LHCN-M2 (cell line): ENCODE measurements at regions not wholly inside any gene's neighbourhood (a gene's known extent, or its start where the extent isn't known, plus 50 kb on each side); places are given as distances from the start of the nearest gene placed in this dataset.
"Not testable (repeated sequence)": the region's sequence is repeated elsewhere in the genome, so short reads cannot be mapped to it uniquely, and the experiment has no call there.

ENCODE experiments used
- DNase-seq: peaks from one replicate; pipeline ENCODE4 v3.0.0-alpha.2; 2012; ENCODE audit warnings: low read depth

- no peak for DNase-seq
Observed at GRCh38 chr16:65771707-65772106, 594.8 kb upstream of the CDH5 start.

GRCh38 chr16:65770752-65771151 lies 595.7 kb upstream of the CDH5 start:
- no peak for DNase-seq

DNA sequence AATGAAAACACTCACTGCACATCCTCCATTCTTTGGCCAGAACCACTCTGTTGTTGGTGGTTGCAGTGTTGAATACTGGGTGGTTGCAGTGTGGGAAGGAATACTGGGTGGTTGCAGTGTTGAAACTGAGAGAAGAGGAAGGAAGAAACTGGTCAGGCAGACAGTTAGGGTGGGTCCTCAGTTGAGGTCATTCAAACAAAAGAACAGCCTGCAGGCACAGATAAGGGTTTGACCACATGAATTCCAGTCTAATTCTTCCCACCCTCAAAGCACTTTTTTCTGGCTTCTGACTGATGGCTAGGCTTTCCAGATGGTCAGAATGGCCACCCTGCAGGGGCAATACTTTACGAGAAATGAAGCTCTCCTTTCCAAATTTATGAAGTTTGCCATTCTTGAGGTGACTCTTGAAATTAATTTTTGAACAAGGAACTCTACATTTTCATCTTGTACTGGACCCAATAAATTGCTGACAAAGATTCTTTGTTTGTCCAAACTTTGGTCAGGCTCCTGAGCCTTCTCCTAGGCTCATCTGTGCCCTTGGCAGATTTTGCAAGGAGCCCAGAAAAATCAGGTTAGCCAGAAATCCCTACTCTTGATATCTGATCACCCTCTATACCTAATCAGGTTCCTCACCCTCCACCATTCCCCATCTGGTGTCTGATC lies 596.6 kb upstream of the CDH5 start:
- no peak for DNase-seq

DNA sequence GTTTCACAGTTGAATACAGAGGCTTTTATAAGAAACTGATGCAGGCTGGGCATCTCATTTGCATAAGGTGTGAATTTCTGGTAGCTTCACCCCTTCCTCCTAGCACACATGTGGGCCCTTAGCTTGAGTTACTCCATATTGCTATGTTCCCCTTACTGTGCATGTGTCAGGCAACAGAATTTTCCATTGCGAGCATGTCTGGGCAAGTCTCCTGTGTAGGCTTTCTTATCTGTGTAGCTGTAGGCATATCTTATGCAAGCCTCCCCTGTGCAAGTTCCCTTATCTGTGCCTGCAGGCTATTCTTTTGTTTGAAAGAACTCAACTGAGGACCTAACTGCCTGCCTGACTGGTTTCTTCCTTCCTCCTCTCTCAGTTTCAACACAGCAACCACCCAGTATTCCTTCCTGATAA lies 597.4 kb upstream of the CDH5 start:
- no peak for DNase-seq

DNA sequence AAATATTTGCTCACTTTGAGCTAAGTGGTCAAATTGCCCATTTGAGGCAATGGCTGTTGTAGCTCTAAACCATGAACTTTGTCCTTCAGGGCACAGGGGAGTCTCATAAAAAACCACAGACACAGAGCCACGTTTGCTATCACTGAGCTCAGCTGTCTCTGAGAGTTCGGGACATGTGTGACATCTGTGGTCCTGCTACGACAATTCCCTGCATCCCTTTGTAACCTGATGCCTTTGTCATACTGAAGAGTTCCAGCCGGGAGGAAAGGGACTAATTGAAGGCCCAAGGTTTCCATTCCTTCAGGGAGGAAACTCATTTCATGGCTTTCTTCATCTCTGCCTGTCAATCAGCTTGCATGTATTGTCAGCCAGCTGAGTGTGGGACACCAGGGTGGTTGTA lies 599.4 kb upstream of the CDH5 start:
- no peak for DNase-seq

DNA sequence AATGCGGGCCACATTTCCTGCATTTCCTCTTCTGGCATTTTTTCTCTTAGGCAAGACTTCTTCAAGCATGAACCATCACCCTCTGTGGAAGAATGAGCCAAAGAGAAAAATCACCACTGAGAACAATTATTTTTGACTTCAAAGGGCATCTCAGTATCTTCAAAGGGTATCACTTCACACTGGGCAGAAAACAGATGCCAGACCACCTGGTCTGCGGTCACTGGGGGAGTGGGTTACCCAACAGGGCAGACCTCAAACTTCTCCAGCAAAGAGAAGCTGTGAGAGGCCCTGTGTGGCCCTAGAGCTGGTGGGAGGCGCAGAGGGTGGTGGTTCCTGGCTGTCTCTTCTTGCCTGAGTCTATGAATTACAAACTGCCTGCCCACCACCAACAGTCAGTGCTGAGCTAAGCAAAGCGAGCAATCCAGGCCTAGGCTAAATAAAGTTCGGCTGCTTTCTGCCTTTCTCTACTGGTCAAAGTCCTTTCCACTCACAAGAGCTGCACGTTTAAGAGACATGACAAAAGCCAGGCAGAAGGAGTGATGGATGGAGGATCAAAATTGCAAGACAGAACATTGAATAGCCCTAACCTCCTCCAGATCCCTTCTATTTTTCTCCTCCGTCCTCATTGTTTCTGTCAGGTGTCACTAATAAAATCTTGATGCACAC lies 602.7 kb upstream of the CDH5 start:
- DNase-seq, result no peak

- no peak for DNase-seq
Observed at GRCh38 chr16:65760874-65761273, 605.6 kb upstream of the CDH5 start.

DNA sequence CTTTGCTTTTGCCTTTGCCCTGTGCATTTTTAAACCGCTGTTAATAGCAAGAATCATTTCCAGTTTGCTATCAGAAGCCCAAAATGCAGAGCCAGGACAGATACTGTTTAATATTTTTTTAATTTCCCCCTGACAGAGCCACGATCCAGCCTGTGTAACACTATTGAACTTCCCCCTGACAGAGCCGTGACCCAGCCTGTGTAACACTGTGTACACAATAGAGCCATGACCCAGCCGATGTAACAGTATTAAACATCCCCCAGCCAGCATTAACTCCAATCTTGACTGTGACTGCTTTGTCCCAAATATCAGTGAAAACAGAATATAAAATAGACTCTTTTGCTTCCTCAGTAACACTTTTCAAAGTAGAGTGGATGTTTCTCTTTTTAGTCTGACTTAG lies 607.9 kb upstream of the CDH5 start:
- DNase-seq, result no peak

GRCh38 chr16:65757064-65757463 lies 609.4 kb upstream of the CDH5 start:
- DNase-seq, result no peak

DNA sequence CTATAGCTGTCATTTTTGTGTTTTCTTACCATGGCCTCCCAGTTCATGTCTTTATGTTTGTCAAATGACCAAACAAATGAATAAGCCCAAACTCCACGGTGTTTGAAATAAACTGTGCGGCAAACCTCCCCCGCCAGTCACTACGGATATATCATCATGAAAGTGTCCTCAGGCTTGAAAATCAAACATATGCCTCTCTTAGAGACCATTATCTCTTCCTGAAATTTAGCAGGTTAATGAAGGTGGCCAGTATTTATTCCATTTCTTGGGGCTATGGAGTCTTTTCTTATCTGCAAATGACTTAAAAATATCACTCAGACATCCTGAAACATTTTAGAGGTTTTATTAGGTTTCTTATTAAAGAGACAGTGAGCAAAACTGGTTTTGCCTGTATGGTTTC lies 610.3 kb upstream of the CDH5 start:
- DNase-seq, result no peak

DNA sequence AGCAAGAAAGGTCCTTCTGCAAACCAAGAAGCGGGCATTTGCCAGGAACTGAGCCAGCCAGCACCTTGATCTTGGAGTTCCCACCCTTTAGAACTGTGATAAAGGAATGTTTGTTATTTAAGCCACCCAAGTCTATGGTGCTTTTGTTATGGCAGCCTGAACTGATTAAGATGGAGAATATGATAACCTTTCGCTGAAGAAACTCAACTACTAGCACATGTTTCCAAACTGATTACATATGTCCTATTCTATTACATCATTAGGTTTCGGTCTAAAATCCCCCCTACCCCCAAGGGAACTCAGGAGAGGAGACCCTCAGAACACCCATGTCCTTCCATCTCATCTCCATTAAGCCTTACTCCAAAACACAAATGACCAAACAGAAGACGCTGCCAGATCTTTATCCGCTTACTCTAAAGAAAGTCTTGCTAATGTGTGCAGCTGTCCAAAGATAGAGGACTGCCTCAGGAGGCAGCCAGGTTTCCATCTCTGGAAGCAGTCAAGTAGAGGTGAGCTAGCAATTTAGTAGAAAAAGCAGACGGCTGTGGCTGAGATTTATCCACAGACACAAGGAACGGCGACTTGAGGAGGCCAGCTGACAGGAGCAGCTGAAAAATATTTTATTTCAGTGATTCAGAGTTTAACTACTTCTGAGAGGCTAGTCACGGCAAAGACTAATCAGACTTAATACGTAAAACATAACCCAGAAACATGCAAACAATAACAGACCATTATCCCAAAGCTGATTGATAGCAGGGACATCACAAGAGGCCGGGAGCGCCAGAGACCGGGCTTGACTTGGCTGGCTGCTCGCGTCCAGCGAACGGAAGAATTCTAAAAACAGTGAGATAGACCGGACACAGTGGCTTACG lies 611.4 kb upstream of the CDH5 start:
- peak; percentile 50 for DNase-seq

DNA sequence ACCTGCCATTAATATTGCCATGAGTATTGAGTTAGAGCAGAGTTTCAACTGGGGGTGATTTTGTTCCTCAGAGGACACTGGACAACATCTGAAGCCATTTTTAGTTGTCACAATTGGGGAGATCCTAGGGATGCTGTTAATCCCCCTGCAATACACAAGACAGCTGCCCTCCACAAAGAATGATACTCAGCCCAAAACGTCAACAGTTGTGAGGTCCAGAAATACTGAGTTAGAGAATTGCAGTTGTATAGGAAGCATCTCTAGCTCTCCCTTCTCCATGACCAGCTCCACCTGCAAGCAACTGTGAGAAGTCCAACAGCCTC lies 614.0 kb upstream of the CDH5 start:
- DNase-seq, result no peak

- DNase-seq, result no peak
Observed at GRCh38 chr16:65751622-65752521, 614.6 kb upstream of the CDH5 start.

DNA sequence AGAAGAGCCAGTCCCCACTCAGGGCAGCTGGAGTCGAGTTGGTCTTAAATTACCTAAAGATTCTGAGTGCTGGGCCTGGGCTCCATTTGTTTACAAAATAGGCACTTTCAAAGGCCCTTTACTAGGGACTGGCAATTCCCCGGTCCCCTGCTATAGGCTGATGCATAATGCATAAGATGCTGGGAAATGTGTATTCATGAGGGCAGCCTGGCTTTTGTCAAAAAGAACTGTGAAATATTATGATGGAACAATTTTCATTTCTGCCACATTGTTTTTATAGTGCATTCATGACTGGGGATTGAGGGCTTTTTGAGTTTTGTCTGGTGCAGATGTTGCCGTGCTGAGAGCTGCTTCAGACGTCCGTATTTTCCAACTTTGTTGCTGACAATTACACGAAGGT lies 617.0 kb upstream of the CDH5 start:
- DNase-seq, result no peak

DNA sequence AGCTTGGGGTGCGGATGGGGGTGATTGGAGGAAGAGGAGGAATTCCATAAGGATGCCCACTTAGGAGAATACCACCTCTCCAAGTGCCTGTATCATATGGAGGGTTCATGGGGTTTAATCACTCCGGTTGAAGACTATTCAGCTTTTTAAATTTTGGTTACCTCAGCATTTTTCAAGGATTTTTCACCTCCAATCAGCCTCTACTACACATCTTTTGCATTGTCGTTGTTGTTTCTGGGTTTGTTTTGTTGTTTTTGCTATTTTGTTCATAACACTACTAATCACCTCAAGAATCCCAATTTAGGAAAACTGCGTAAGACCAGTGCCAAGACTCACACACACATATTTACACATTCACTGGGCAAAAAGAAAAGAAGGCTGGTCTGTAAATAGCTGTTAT lies 619.5 kb upstream of the CDH5 start:
- no peak for DNase-seq

GRCh38 chr16:65745201-65745708 lies 621.2 kb upstream of the CDH5 start:
- no peak for DNase-seq

GRCh38 chr16:65744401-65744800 lies 622.1 kb upstream of the CDH5 start:
- no peak for DNase-seq

DNA sequence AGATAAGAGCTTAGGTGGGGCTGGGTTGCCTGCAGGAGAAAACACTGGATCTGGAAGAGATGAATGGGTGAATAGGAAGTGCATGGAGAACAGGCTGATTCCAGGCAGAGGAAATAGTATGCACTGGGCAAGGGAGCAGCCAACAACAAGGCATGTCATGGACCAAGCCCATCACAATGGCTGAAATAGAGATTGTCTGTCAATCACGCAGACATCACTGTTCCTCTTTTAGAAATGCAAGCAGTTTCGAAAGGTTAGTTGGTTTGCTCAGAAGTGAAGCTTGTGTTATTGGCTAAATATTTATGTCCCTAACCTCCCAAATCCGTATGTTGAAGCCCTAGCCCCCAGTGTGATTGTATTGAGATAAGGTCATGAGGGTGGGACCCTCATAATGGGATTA lies 621.7 kb upstream of the CDH11 start:
- no peak for DNase-seq

- no peak for DNase-seq
Observed at GRCh38 chr16:65740711-65741110, 618.8 kb upstream of the CDH11 start.

- DNase-seq, result no peak
Observed at GRCh38 chr16:65739518-65739917, 617.7 kb upstream of the CDH11 start.

DNA sequence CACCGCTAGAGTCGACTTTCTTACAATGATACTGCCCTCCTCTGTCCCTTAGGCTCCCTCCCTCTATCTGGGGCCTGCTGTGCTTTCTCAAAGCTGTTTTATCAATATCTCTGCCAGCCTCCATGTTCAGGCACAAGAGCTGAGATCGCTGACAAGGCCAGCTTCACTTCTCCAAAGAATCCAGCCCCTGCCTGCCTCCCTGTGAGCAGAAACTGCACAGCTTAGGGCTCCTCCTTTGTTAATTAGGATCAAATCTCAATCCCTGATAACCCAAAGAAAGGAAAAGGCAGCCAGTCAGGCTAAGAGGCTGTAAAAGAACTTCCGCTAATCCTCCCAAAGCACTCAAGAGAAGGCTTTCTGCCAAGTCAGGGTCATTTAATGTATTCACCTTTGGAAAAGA lies 616.0 kb upstream of the CDH11 start:
- DNase-seq, result no peak

GRCh38 chr16:65735615-65736014 lies 613.8 kb upstream of the CDH11 start:
- DNase-seq, result not testable (repeated sequence)
